Smooth muscle cell (in vitro differentiated cells): ENCODE measurements at regions not wholly inside any gene's neighbourhood (a gene's known extent, or its start where the extent isn't known, plus 50 kb on each side); places are given as distances from the start of the nearest gene placed in this dataset.

Experiments used
- DNase-seq: peaks from one replicate; lab custom pipeline; 2025; ENCODE audit not compliant: unreplicated experiment; lab: John Stamatoyannopoulos, UW
- H2AFZ ChIP-seq: fragments of 200-600 bp; sonication (generic); 2 replicates; pipeline ENCODE4 v1.6.0; 2016; ENCODE audit warnings: antibody characterized with exemption, low read depth, mild to moderate bottlenecking
- H3F3A ChIP-seq: fragments of 200-600 bp; sonication (generic); 2 replicates; pipeline ENCODE4 v1.6.0; 2017; ENCODE audit warnings: antibody characterized with exemption, low read depth
- H3K27ac ChIP-seq: fragments of 200-600 bp; sonication (generic); 2 replicates; pipeline ENCODE4 v1.5.1; 2016; ENCODE audit warnings: low read depth, mild to moderate bottlenecking
- H3K27me3 ChIP-seq: fragments of 200-600 bp; sonication (generic); 2 replicates; pipeline ENCODE4 v1.6.1; 2016; ENCODE audit warnings: low read depth, mild to moderate bottlenecking
- H3K36me3 ChIP-seq: fragments of 200-600 bp; sonication (generic); 2 replicates; pipeline ENCODE4 v1.5.1; 2016; ENCODE audit warnings: low read depth
- H3K4me1 ChIP-seq: fragments of 200-600 bp; sonication (generic); 2 replicates; pipeline ENCODE4 v1.5.1; 2016; ENCODE audit warnings: low read depth
- H3K4me2 ChIP-seq: fragments of 200-600 bp; sonication (generic); 2 replicates; pipeline ENCODE4 v1.6.0; 2016; ENCODE audit warnings: mild to moderate bottlenecking
- H3K4me3 ChIP-seq: fragments of 200-600 bp; sonication (generic); 2 replicates; pipeline ENCODE4 v1.5.1; 2016; ENCODE audit warnings: mild to moderate bottlenecking
- H3K79me2 ChIP-seq: fragments of 200-600 bp; sonication (generic); 2 replicates; pipeline ENCODE4 v1.6.0; 2016; ENCODE audit warnings: low read depth, mild to moderate bottlenecking
- H3K9ac ChIP-seq: fragments of 200-600 bp; sonication (generic); 2 replicates; pipeline ENCODE4 v1.6.0; 2016; ENCODE audit warnings: low read depth
- H3K9me3 ChIP-seq: fragments of 200-600 bp; sonication (generic); replicated peaks from 2 replicates; pipeline ENCODE4 v1.5.1; 2016; ENCODE audit warnings: low read depth
- H4K20me1 ChIP-seq: fragments of 200-600 bp; sonication (generic); 2 replicates; pipeline ENCODE4 v1.6.0; 2016; ENCODE audit warnings: low read depth
- WGBS: methylation state at CpG from one replicate; pipeline ENCODE4 v1.1.7; 2016; ENCODE audit warnings: low lambda C conversion rate; 5-methylcytosine and 5-hydroxymethylcytosine counted together
- TF ChIP-seq, protein P1 (sequence below): fragments of 200-600 bp; sonication (generic); IDR thresholded peaks from 2 replicates; pipeline ENCODE4 v1.5.1; 2017; ENCODE audit warnings: borderline replicate concordance, mild to moderate bottlenecking, antibody characterized with exemption; ENCODE audit not compliant: insufficient read depth, poor library complexity, severe bottlenecking

DNA sequence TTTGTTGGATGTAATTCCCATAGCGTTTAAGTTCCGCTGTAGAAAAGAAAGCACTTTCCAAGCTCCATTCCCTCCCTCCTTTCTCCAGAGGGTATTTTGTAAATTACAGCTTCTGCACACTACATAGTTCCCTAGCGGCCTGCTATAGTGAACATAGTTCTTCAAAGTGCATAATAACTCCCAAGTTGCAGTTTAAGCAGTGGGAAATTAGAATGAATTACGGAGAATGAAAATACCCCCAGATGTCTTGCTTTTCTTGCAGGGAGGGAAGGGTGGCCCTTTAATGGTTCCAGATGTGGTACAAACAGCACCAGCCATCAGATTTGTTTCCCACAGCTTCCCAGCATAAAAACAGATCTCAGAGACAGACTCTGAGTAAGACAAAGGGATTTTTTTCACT lies 893.9 kb downstream of the SUCLG1 start:
- Histone ChIP-seq H4K20me1 (no peaks in the 10 kb centered on the region), H2AFZ (peak overlapping the region; percentile 51), H3K4me1 (no peaks in the 10 kb centered on the region), H3K4me2 (no peak overlapping the region), H3K9me3 (no peaks in the 10 kb centered on the region), H3K9ac (no peak overlapping the region), H3F3A (no peaks in the 10 kb centered on the region), H3K79me2 (no peaks in the 10 kb centered on the region), H3K4me3 (no peak overlapping the region), H3K27me3 (no peaks in the 10 kb centered on the region), H3K36me3 (no peaks in the 10 kb centered on the region), H3K27ac (no peak overlapping the region)
- WGBS: 65% methylated on average over 4 of the region's 4 CpGs
- TF ChIP-seq, protein P1, sequence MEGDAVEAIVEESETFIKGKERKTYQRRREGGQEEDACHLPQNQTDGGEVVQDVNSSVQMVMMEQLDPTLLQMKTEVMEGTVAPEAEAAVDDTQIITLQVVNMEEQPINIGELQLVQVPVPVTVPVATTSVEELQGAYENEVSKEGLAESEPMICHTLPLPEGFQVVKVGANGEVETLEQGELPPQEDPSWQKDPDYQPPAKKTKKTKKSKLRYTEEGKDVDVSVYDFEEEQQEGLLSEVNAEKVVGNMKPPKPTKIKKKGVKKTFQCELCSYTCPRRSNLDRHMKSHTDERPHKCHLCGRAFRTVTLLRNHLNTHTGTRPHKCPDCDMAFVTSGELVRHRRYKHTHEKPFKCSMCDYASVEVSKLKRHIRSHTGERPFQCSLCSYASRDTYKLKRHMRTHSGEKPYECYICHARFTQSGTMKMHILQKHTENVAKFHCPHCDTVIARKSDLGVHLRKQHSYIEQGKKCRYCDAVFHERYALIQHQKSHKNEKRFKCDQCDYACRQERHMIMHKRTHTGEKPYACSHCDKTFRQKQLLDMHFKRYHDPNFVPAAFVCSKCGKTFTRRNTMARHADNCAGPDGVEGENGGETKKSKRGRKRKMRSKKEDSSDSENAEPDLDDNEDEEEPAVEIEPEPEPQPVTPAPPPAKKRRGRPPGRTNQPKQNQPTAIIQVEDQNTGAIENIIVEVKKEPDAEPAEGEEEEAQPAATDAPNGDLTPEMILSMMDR: no peak
- no peak for DNase-seq

DNA sequence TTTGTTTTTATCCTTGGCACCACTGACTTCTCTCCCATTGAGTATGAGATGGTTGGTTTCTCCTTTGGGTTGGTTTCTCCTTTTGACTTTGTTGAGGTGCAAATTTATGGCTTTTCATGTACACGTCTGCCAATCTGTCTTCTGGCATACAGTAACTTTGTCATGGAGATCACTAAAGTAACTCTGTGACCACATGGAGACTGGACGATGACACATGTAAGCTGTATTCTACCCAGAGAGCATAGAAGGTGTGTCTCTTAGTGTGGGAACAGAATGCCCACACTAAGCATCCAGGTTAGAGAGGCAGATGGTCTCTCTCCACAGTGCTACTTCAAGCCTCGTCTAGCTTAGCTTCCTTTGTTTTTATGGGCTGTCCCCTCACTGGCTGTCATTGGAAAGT lies 897.5 kb downstream of the SUCLG1 start:
- H3K4me3 ChIP-seq: no peak overlapping the region

DNA sequence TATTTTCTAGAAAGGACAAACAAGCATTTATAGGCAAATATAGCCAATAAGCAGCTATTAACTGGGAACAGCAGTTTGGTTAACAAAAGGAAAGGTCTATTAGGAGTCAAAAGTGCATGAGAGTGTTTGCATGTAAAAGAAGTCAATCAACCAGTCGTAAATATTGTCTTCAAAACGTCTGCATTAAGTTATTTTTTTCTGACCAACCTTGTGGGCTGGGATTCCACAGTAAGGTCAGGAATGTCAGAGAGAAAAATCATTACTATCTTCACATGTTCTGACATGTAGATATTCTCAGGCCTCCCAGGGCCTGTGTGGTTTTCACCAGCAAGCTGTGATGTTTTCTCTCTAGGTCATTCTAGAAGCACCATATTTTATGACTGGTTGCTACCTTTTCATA lies 922.5 kb downstream of the SUCLG1 start:
- 39% methylated on average over 2 of the region's 2 CpGs for WGBS
- no peaks in the 10 kb centered on the region for H3K79me2 ChIP-seq
- TF ChIP-seq, protein P1: no peak

More for the DNA sequence above, 897.5 kb downstream of the SUCLG1 start:
- Histone ChIP-seq H3K4me2 (no peak overlapping the region), H4K20me1 (no peaks in the 10 kb centered on the region), H3K4me1 (no peaks in the 10 kb centered on the region), H3K36me3 (no peaks in the 10 kb centered on the region), H3K27ac (no peak overlapping the region), H3K79me2 (no peaks in the 10 kb centered on the region), H2AFZ (no peak overlapping the region), H3F3A (no peaks in the 10 kb centered on the region), H3K9ac (no peak overlapping the region), H3K9me3 (no peaks in the 10 kb centered on the region), H3K27me3 (no peaks in the 10 kb centered on the region)
- DNase-seq: no peak
- TF ChIP-seq, protein P1: no peak
- WGBS: 84% methylated on average over 3 of the region's 3 CpGs

DNA sequence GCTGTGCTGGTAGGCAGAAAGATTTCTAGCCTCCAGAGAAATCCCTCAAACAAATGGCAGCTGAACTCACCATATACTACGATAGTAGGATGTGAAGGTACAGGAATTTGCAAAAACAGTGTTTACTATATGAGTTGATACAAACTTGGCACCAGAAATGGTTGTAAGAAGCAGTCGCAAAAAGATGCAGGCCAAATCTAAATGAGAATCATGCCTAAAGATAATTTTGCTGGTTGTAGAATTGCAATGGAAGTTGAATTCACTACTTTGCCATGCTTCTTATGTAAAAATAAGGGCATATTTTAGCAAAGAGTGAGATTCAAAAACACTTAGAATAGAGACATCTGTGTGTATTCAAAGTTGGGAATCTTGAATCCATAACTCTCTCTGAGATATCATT lies 924.7 kb downstream of the SUCLG1 start:
- Histone ChIP-seq H3K36me3 (no peaks in the 10 kb centered on the region), H2AFZ (no peak overlapping the region), H3K4me1 (no peaks in the 10 kb centered on the region), H3K79me2 (no peaks in the 10 kb centered on the region), H3K9ac (no peak overlapping the region), H3K4me3 (no peak overlapping the region), H3K9me3 (no peaks in the 10 kb centered on the region), H3K27me3 (no peaks in the 10 kb centered on the region), H3F3A (no peaks in the 10 kb centered on the region), H4K20me1 (no peaks in the 10 kb centered on the region), H3K4me2 (no peak overlapping the region), H3K27ac (no peak overlapping the region)
- DNase-seq: no peak
- TF ChIP-seq, protein P1: no peak
- WGBS: 98% methylated on average over 2 of the region's 2 CpGs

More for the DNA sequence above, 922.5 kb downstream of the SUCLG1 start:
- Histone ChIP-seq H3K36me3 (no peaks in the 10 kb centered on the region), H3K4me1 (no peaks in the 10 kb centered on the region), H3K27ac (no peak overlapping the region), H3F3A (no peaks in the 10 kb centered on the region), H3K27me3 (no peaks in the 10 kb centered on the region), H4K20me1 (no peaks in the 10 kb centered on the region), H3K4me2 (no peak overlapping the region), H3K9ac (no peak overlapping the region), H2AFZ (no peak overlapping the region), H3K4me3 (no peak overlapping the region), H3K9me3 (no peaks in the 10 kb centered on the region)
- no peak for DNase-seq
